ENCODE measurements at regions not wholly inside any gene's neighbourhood (a gene's known extent, or its start where the extent isn't known, plus 50 kb on each side); places are given as distances from the start of the nearest gene placed in this dataset.
A peak's percentile ranks its signal among the peaks of the same experiment; 100 is the strongest.

GRCh38 chr18:6621437-6621836 lies 108.1 kb upstream of the ARHGAP28 start:
- TF ChIP-seq CTCF (IDR thresholded peaks at IDR 0.05; ENCODE audit: unreplicated experiment): no peak
- Mint-ChIP-seq H3K4me1 (ENCODE audit: insufficient read depth, unreplicated experiment) (peaks cover 11% of the 10 kb centered on the region), H3K27me3 (ENCODE audit: insufficient read depth, unreplicated experiment) (no peaks in the 10 kb centered on the region), H3K27ac (ENCODE audit: low read depth, unreplicated experiment) (no peak overlapping the region), H3K36me3 (ENCODE audit: insufficient read depth, unreplicated experiment) (no peaks in the 10 kb centered on the region), H3K4me3 (ENCODE audit: unreplicated experiment) (no peak overlapping the region), H3K9me3 (ENCODE audit: unreplicated experiment) (peaks cover 9% of the 10 kb centered on the region)
- intact Hi-C loops (cut with micrococcal nuclease): no loop called here
- CTCF ChIA-PET: interaction anchor here (0.5 kb wide), 1 partner anchor 9 kb away, joined by 3 read pairs; no protein-coding TSS in a partner anchor
- no peak for DNase-seq (ENCODE audit: unreplicated experiment)
- POLR2A ChIA-PET: interaction anchor here (1.0 kb wide), 1 partner anchor 54 kb away, joined by 4 read pairs; no protein-coding TSS in a partner anchor
- no TSS peak for BruUV-seq (replicated peaks)

- Mint-ChIP-seq H3K4me1 (ENCODE audit: insufficient read depth, unreplicated experiment) (peaks cover 20% of the 10 kb centered on the region), H3K9me3 (ENCODE audit: unreplicated experiment) (peaks cover 9% of the 10 kb centered on the region), H3K27me3 (ENCODE audit: insufficient read depth, unreplicated experiment) (no peaks in the 10 kb centered on the region), H3K36me3 (ENCODE audit: insufficient read depth, unreplicated experiment) (no peaks in the 10 kb centered on the region), H3K27ac (ENCODE audit: low read depth, unreplicated experiment) (no peak overlapping the region), H3K4me3 (ENCODE audit: unreplicated experiment) (no peak overlapping the region)
- DNase-seq (ENCODE audit: unreplicated experiment): no peak
- no peak for TF ChIP-seq CTCF (IDR thresholded peaks at IDR 0.05; ENCODE audit: unreplicated experiment)
- BruUV-seq (replicated peaks): no TSS peak
- POLR2A ChIA-PET: no interaction called here
- CTCF ChIA-PET: interaction anchor here (0.7 to 1.1 kb wide), 2 partner anchors 10 to 102 kb away, joined by 3 read pairs; no protein-coding TSS in a partner anchor
- intact Hi-C loops (cut with micrococcal nuclease): no loop called here
Observed at GRCh38 chr18:6623278-6623677, 106.2 kb upstream of the ARHGAP28 start.

GRCh38 chr18:6624271-6624660 lies 105.2 kb upstream of the ARHGAP28 start:
- no peak for TF ChIP-seq CTCF (IDR thresholded peaks at IDR 0.05; ENCODE audit: unreplicated experiment)
- ChIA-PET CTCF (interaction anchor here (0.6 to 1.1 kb wide), 2 partner anchors 103 to 392 kb away, joined by 3 read pairs; no protein-coding TSS in a partner anchor), POLR2A (interaction anchor here (0.7 kb wide), 2 partner anchors 78 to 169 kb away, joined by 3 to 5 read pairs; no protein-coding TSS in a partner anchor)
- Mint-ChIP-seq H3K4me3 (ENCODE audit: unreplicated experiment) (peak overlapping the region; percentile 15), H3K9me3 (ENCODE audit: unreplicated experiment) (no peaks in the 10 kb centered on the region), H3K27me3 (ENCODE audit: insufficient read depth, unreplicated experiment) (no peaks in the 10 kb centered on the region), H3K27ac (ENCODE audit: low read depth, unreplicated experiment) (peak overlapping the region; percentile 84), H3K36me3 (ENCODE audit: insufficient read depth, unreplicated experiment) (no peaks in the 10 kb centered on the region), H3K4me1 (ENCODE audit: insufficient read depth, unreplicated experiment) (peaks cover 27% of the 10 kb centered on the region)
- peak; percentile 61 for DNase-seq (ENCODE audit: unreplicated experiment)
- no TSS peak for BruUV-seq (replicated peaks)
- intact Hi-C loops (cut with micrococcal nuclease): no loop called here

GRCh38 chr18:6624661-6625311 lies 104.7 kb upstream of the ARHGAP28 start:
- Mint-ChIP-seq H3K36me3 (ENCODE audit: insufficient read depth, unreplicated experiment) (no peaks in the 10 kb centered on the region), H3K27me3 (ENCODE audit: insufficient read depth, unreplicated experiment) (no peaks in the 10 kb centered on the region), H3K4me3 (ENCODE audit: unreplicated experiment) (peak overlapping the region; percentile 15), H3K9me3 (ENCODE audit: unreplicated experiment) (no peaks in the 10 kb centered on the region), H3K4me1 (ENCODE audit: insufficient read depth, unreplicated experiment) (peaks cover 32% of the 10 kb centered on the region), H3K27ac (ENCODE audit: low read depth, unreplicated experiment) (peak overlapping the region; percentile 84)
- TF ChIP-seq CTCF (IDR thresholded peaks at IDR 0.05; ENCODE audit: unreplicated experiment): no peak
- ChIA-PET POLR2A (interaction anchor here (0.6 to 0.7 kb wide), 4 partner anchors 8 to 169 kb away, joined by 3 to 5 read pairs (median 4); no protein-coding TSS in a partner anchor), CTCF (interaction anchor here (0.6 to 1.1 kb wide), 2 partner anchors 103 to 391 kb away, joined by 3 read pairs; no protein-coding TSS in a partner anchor)
- intact Hi-C loops (cut with micrococcal nuclease): loop anchor here (5.0 kb wide), 1 partner anchor 123 kb away; no protein-coding TSS in a partner anchor
- peak; percentile 21 for DNase-seq (ENCODE audit: unreplicated experiment)
- BruUV-seq (replicated peaks): TSS peak; percentile 93

Data from MCF 10A (cell line).